ENCODE measurements at regions not wholly inside any gene's neighbourhood (a gene's known extent, or its start where the extent isn't known, plus 50 kb on each side); places are given as distances from the start of the nearest gene placed in this dataset.

DNA sequence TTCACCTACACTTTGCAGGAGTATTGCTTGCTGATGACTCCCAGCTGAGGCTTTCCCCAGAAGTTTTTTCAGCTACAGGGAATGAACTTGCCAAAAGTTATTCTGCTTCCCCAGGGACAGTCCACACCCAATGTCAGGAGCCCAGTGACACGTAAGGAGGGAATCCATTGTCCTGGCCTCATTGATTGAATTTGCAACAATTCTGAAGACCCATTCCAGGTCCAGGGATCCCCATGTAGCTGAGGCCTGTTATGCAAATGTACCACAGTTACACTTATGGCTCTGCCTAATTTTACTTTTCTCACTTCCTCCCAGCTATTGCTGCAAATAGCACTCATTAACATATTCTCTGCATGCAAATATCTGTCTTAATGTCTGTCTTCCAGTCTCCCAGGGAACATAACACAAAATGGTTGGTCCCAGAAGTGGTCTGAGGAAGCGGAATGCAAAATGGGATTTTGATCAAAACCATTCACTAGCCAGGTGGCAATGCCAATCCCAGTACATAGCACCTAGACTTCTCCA is 113.7 kb upstream of the ACTRT1 start:
- no peak for DNase-seq

DNA sequence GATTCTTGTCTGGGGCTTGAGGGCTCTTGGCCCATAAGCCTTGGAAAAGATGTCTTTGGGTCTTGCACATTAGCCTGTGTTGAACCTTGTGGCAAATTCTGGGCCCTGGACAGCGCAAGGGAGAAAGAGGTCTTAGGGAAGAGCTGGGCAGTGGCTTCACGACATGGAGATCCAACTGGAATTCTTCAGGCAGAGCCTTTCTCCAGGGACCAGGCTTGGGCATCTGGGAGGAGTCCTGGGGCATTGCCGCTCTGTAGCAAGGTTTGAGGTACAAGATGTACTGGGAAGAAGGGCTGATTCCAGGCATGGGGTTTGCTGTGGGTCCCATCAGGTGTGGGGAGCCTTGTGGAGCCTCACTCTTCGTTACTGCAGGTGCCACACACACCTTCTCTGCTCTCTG is 104.0 kb upstream of the ACTRT1 start:
- no peak for DNase-seq

DNA sequence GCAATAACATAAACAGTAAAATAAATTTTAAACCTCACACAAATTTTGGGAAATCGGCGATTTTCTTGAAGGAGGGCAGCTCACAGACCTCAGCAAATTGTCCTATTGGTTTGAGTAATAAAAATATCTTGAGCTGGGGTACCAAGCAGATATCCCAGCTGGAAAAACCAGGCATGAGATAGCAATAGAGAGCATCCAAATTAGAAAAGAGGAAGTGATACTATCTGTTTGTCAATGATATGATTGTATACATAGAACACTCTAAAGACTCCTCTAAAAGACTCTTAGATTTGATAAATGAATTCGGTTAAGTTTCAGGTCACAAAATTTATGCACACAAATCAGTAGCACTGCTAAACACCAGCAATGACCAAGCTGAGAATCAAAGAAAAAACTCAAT is 90.5 kb upstream of the ACTRT1 start:
- DNase-seq, result no peak

DNA sequence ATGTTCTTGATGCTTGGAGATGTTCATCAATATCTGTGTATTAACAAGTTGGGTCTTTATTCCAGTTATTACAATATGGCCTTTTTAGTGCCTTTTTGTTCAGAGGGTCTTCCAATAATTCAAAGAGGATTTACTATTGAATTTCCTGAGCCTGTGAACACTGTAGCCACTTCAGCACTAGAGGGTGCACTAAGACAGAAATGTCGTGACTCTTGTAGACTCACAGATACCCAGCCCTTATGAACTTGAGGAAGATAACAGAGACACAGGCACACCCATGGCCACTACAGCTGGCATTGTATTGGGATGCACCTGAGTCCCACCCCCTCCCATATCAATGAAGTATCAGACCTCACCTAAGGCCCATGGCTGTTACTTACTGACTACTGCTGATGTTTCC is 54.4 kb upstream of the ACTRT1 start:
- DNase-seq, result peak; percentile 12

DNA sequence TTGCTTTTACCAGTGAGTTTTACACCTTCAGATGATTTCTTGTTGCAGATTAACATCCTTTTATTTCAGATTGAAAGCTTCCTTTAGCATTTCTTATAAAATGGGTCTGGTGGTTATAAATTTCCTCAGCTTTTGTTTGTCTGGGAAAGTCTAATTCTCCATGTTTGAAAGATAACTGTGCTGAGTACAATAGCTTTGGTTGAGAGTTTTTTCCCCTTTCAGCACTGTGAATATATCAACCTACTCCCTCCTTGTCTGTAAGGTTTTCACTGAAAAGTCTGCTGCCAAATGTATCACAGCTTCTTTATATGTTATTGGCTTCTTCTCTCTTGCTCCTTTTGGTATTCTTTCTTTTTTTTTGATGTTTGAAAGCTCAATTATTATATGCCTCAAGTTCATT is 53.5 kb upstream of the ACTRT1 start:
- DNase-seq, result no peak

Data from NCI-H2171 treated with DMSO at 0.1 percent for 48 hours (cell line).